ENCODE measurements at regions not wholly inside any gene's neighbourhood (a gene's known extent, or its start where the extent isn't known, plus 50 kb on each side); places are given as distances from the start of the nearest gene placed in this dataset.

DNA sequence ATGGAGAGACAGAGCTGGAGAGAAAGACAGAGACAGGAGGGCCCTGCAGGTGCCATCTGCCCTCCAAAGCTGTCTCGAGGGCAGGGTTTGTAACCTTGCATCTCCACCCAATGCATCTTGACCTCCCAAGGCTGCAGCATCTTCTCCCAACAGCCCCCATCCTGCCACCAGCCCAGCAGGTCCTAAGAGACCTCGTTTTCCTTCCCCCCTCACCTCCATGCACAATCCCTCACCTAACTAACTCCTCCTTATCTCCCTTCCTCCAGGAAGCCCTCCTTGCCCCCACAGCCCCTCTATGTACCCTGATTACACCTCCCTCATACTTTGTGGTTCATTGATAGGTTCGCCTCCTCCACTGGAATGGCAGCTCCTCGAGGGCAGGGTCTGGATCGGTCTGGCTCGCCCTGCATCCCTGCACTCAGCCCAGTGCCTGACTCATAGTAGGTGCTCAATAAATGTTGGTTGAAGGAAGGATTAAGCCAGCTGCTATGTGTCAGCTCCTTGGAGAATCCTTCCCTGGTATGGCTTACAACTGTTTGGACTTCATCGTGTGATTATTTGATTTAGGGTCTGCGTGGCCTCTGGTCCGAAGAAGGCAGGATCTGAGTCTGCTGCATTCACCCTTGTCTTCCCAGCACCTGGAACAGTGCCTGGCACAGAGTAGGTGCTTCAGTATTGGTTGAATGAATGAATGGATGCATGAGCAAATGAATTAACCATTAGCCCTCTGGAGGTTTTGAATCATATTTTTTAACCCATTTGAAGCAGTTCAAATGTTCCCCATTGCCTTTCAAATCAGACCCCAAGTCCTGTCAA lies 105.6 kb upstream of the PTPN1 start:
- no peak overlapping the region for H3K27ac ChIP-seq (ENCODE audit: low read depth, low read length)
- TF ChIP-seq EZH2phosphoT487 (conservative IDR thresholded peaks at IDR 0.05; ENCODE audit: low read length): no peak
- TF ChIP-seq, protein P1, sequence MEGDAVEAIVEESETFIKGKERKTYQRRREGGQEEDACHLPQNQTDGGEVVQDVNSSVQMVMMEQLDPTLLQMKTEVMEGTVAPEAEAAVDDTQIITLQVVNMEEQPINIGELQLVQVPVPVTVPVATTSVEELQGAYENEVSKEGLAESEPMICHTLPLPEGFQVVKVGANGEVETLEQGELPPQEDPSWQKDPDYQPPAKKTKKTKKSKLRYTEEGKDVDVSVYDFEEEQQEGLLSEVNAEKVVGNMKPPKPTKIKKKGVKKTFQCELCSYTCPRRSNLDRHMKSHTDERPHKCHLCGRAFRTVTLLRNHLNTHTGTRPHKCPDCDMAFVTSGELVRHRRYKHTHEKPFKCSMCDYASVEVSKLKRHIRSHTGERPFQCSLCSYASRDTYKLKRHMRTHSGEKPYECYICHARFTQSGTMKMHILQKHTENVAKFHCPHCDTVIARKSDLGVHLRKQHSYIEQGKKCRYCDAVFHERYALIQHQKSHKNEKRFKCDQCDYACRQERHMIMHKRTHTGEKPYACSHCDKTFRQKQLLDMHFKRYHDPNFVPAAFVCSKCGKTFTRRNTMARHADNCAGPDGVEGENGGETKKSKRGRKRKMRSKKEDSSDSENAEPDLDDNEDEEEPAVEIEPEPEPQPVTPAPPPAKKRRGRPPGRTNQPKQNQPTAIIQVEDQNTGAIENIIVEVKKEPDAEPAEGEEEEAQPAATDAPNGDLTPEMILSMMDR (IDR thresholded peaks at IDR 0.05; ENCODE audit: insufficient read depth, low read length, poor library complexity, severe bottlenecking): no peak
- no peaks in the 10 kb centered on the region for H3K27me3 ChIP-seq (ENCODE audit: low read length)
- H3K9me3 ChIP-seq (ENCODE audit: insufficient read depth, low read length): no peaks in the 10 kb centered on the region
- H3K4me3 ChIP-seq (ENCODE audit: insufficient read depth, low read length, poor library complexity, severe bottlenecking): no peak overlapping the region
- H3F3A ChIP-seq (ENCODE audit: insufficient read depth): no peaks in the 10 kb centered on the region
- no peaks in the 10 kb centered on the region for H3K36me3 ChIP-seq (ENCODE audit: low read length)
- no peaks in the 10 kb centered on the region for H3K79me2 ChIP-seq (ENCODE audit: insufficient read depth, low read length)
- no peaks in the 10 kb centered on the region for H4K20me1 ChIP-seq (ENCODE audit: low read depth, low read length)
- H2AFZ ChIP-seq (ENCODE audit: low read depth, low read length, severe bottlenecking): no peak overlapping the region
- H3K4me2 ChIP-seq (ENCODE audit: low read depth, low read length, poor library complexity, severe bottlenecking): no peak overlapping the region
- H3K9ac ChIP-seq (ENCODE audit: low read length): no peak overlapping the region
- no peaks in the 10 kb centered on the region for H3K9me2 ChIP-seq (replicated peaks; ENCODE audit: insufficient read depth, low read length)

DNA sequence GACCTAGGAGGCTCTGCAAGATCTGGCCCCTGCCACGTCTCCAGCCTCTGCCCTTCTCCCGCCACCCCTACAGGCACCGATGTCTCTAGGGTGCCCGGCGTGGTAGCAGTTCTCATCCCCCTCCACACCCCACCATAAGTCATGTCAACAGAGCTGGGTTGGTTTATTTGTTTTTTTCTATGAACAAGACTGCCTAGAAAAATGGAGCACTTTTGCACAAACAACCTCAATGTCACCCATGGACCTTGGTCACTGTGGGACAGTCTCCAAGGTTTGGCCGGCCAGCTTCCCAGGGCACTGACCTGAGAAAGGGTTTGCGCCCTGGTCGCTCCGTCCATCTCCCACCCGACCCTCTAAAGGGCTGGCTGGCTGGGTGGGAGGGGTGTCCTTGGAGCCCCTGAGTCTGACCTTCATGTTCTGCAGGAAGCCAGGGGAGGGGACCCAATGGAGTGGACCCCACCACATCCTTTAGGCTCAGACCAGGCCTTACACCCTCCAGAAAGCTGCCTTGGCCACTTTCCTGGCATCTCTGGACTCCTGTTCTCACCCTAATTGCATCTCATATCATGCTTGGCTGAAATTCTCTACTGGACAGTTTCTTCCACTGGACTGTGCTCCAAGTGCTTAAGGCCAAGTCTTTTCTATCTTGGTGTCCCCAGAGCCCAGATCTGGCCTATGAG lies 104.8 kb upstream of the PTPN1 start:
- Histone ChIP-seq H3F3A (ENCODE audit: insufficient read depth) (no peaks in the 10 kb centered on the region), H3K9me2 (replicated peaks; ENCODE audit: insufficient read depth, low read length) (no peaks in the 10 kb centered on the region), H4K20me1 (ENCODE audit: low read depth, low read length) (no peaks in the 10 kb centered on the region), H3K27me3 (ENCODE audit: low read length) (no peaks in the 10 kb centered on the region), H3K9ac (ENCODE audit: low read length) (no peak overlapping the region), H3K4me2 (ENCODE audit: low read depth, low read length, poor library complexity, severe bottlenecking) (no peak overlapping the region), H3K79me2 (ENCODE audit: insufficient read depth, low read length) (no peaks in the 10 kb centered on the region), H3K27ac (ENCODE audit: low read depth, low read length) (no peak overlapping the region), H3K9me3 (ENCODE audit: insufficient read depth, low read length) (no peaks in the 10 kb centered on the region), H3K36me3 (ENCODE audit: low read length) (no peaks in the 10 kb centered on the region), H3K4me3 (ENCODE audit: insufficient read depth, low read length, poor library complexity, severe bottlenecking) (no peak overlapping the region), H2AFZ (ENCODE audit: low read depth, low read length, severe bottlenecking) (no peak overlapping the region)
- TF ChIP-seq, protein P1 (IDR thresholded peaks at IDR 0.05; ENCODE audit: insufficient read depth, low read length, poor library complexity, severe bottlenecking): no peak
- no peak for TF ChIP-seq EZH2phosphoT487 (conservative IDR thresholded peaks at IDR 0.05; ENCODE audit: low read length)

DNA sequence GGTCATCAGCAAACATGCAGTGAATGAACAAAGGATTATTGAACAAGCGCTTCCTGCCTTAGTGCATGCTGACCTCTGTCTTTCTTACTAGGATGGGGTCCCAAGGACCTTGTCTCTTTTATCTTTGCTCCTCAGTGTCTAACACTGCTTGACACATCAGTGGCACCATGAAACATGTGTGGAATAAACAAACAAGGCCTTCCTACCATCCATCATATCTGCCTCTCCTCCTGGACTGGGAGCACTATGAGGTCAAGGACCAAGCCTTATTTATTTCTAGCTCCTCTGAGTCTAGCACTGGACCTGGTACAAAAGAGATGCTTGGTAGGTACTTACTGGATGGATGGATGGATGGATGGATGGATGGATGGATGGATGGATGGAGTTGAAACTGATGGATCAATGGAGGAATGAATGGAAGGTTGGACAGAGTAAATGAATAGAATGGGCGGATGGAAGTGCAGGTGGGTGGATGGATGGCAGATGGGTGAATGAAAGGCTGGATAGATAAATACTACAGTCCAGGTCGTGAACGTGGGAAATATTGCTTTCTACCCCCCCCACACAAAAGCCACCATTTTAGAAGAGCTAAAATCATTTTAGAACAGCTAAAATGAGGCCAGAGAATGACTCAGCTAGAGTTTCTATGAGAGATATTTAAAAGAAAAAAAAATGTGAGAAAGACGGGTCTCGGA lies 104.1 kb upstream of the PTPN1 start:
- Histone ChIP-seq H3F3A (ENCODE audit: insufficient read depth) (no peaks in the 10 kb centered on the region), H3K36me3 (ENCODE audit: low read length) (no peaks in the 10 kb centered on the region), H4K20me1 (ENCODE audit: low read depth, low read length) (no peaks in the 10 kb centered on the region), H3K27me3 (ENCODE audit: low read length) (no peaks in the 10 kb centered on the region), H3K79me2 (ENCODE audit: insufficient read depth, low read length) (no peaks in the 10 kb centered on the region), H2AFZ (ENCODE audit: low read depth, low read length, severe bottlenecking) (no peak overlapping the region), H3K9me3 (ENCODE audit: insufficient read depth, low read length) (no peaks in the 10 kb centered on the region), H3K4me3 (ENCODE audit: insufficient read depth, low read length, poor library complexity, severe bottlenecking) (no peak overlapping the region), H3K9ac (ENCODE audit: low read length) (no peak overlapping the region), H3K4me2 (ENCODE audit: low read depth, low read length, poor library complexity, severe bottlenecking) (no peak overlapping the region), H3K9me2 (replicated peaks; ENCODE audit: insufficient read depth, low read length) (no peaks in the 10 kb centered on the region), H3K27ac (ENCODE audit: low read depth, low read length) (no peak overlapping the region)
- no peak for TF ChIP-seq EZH2phosphoT487 (conservative IDR thresholded peaks at IDR 0.05; ENCODE audit: low read length)
- TF ChIP-seq, protein P1 (IDR thresholded peaks at IDR 0.05; ENCODE audit: insufficient read depth, low read length, poor library complexity, severe bottlenecking): no peak

All from SU-DHL-6 (cell line).